Fibroblast of upper back skin (primary cell): ENCODE measurements at regions not wholly inside any gene's neighbourhood (a gene's known extent, or its start where the extent isn't known, plus 50 kb on each side); places are given as distances from the start of the nearest gene placed in this dataset.

ENCODE experiments used
- DNase-seq: peaks from one replicate; pipeline ENCODE4 v3.0.0-alpha.2; 2013

- DNase-seq = no peak
These were observed 96.0 kb upstream of the IKZF1 start for GRCh38 chr7:50208378-50208982.

GRCh38 chr7:50207686-50208255, 96.7 kb upstream of the IKZF1 start:
- DNase-seq = no peak

- DNase-seq = no peak
These were observed 97.3 kb upstream of the IKZF1 start for GRCh38 chr7:50207251-50207564.

GRCh38 chr7:50206453-50207250, 97.9 kb upstream of the IKZF1 start:
- DNase-seq = no peak

GRCh38 chr7:50205011-50205410, 99.5 kb upstream of the IKZF1 start:
- DNase-seq = no peak

GRCh38 chr7:50204581-50204980, 99.9 kb upstream of the IKZF1 start:
- DNase-seq = no peak

GRCh38 chr7:50203521-50203920, 101.0 kb upstream of the IKZF1 start:
- no peak for DNase-seq

- no peak for DNase-seq
These were observed 102.4 kb upstream of the IKZF1 start for GRCh38 chr7:50202052-50202555.

GRCh38 chr7:50199824-50200223, 104.7 kb upstream of the IKZF1 start:
- no peak for DNase-seq

GRCh38 chr7:50197549-50197948, 104.5 kb upstream of the ZPBP start:
- DNase-seq = no peak

GRCh38 chr7:50196719-50197118, 103.7 kb upstream of the ZPBP start:
- DNase-seq = no peak

GRCh38 chr7:50190776-50191175, 97.7 kb upstream of the ZPBP start:
- no peak for DNase-seq

GRCh38 chr7:50189371-50189770, 96.3 kb upstream of the ZPBP start:
- no peak for DNase-seq

GRCh38 chr7:50185951-50186682, 93.1 kb upstream of the ZPBP start:
- DNase-seq = no peak

GRCh38 chr7:50185208-50185607, 92.2 kb upstream of the ZPBP start:
- no peak for DNase-seq

- DNase-seq = no peak
These were observed 91.4 kb upstream of the ZPBP start for GRCh38 chr7:50184271-50184990.

GRCh38 chr7:50182759-50183158, 89.7 kb upstream of the ZPBP start:
- no peak for DNase-seq

- peak; percentile 3 for DNase-seq
These were observed 88.0 kb upstream of the ZPBP start for GRCh38 chr7:50181081-50181480.

- DNase-seq = no peak
These were observed 85.1 kb upstream of the ZPBP start for GRCh38 chr7:50178166-50178565.

- DNase-seq = no peak
These were observed 81.9 kb upstream of the ZPBP start for GRCh38 chr7:50174948-50175347.

- no peak for DNase-seq
These were observed 74.2 kb upstream of the ZPBP start for GRCh38 chr7:50166997-50167965.
